Middle frontal gyrus (tissue), 1 donor: ENCODE measurements at regions not wholly inside any gene's neighbourhood (a gene's known extent, or its start where the extent isn't known, plus 50 kb on each side); places are given as distances from the start of the nearest gene placed in this dataset.
A peak's percentile ranks its signal among the peaks of the same experiment; 100 is the strongest.

Source experiments
- DNase-seq: peaks from one replicate; pipeline ENCODE4 v3.0.0-alpha.2; 2015; ENCODE audit warnings: low spot score; ENCODE audit errors: extremely low spot score

GRCh38 chr17:77441130-77441920 lies 300.6 kb downstream of the SEC14L1 start:
- no peak for DNase-seq

- DNase-seq, result no peak
Observed at GRCh38 chr17:77441940-77442339, 301.2 kb downstream of the SEC14L1 start.

GRCh38 chr17:77442976-77443747 lies 302.4 kb downstream of the SEC14L1 start:
- DNase-seq, result no peak

GRCh38 chr17:77443748-77444260 lies 303.0 kb downstream of the SEC14L1 start:
- no peak for DNase-seq

- DNase-seq, result no peak
Observed at GRCh38 chr17:77444628-77444983, 303.8 kb downstream of the SEC14L1 start.

GRCh38 chr17:77444984-77445759 lies 304.4 kb downstream of the SEC14L1 start:
- peak; percentile 56 for DNase-seq

GRCh38 chr17:77445760-77446532 lies 305.2 kb downstream of the SEC14L1 start:
- no peak for DNase-seq

- DNase-seq, result no peak
Observed at GRCh38 chr17:77446940-77447634, 306.3 kb downstream of the SEC14L1 start.

- DNase-seq, result no peak
Observed at GRCh38 chr17:77449373-77449907, 308.7 kb downstream of the SEC14L1 start.

GRCh38 chr17:77449908-77450741 lies 309.4 kb downstream of the SEC14L1 start:
- no peak for DNase-seq

GRCh38 chr17:77450742-77451244 lies 310.0 kb downstream of the SEC14L1 start:
- DNase-seq, result no peak

- peak; percentile 70 for DNase-seq
Observed at GRCh38 chr17:77451245-77451893, 310.6 kb downstream of the SEC14L1 start.

- no peak for DNase-seq
Observed at GRCh38 chr17:77451894-77452852, 311.4 kb downstream of the SEC14L1 start.

GRCh38 chr17:77453613-77454241 lies 313.0 kb downstream of the SEC14L1 start:
- no peak for DNase-seq

- DNase-seq, result no peak
Observed at GRCh38 chr17:77454242-77455095, 313.7 kb downstream of the SEC14L1 start.
